ENCODE measurements at regions not wholly inside any gene's neighbourhood (a gene's known extent, or its start where the extent isn't known, plus 50 kb on each side); places are given as distances from the start of the nearest gene placed in this dataset.

GRCh38 chr14:76974365-76974764 lies 54.1 kb downstream of the IRF2BPL start:
- TF ChIP-seq, protein P1, sequence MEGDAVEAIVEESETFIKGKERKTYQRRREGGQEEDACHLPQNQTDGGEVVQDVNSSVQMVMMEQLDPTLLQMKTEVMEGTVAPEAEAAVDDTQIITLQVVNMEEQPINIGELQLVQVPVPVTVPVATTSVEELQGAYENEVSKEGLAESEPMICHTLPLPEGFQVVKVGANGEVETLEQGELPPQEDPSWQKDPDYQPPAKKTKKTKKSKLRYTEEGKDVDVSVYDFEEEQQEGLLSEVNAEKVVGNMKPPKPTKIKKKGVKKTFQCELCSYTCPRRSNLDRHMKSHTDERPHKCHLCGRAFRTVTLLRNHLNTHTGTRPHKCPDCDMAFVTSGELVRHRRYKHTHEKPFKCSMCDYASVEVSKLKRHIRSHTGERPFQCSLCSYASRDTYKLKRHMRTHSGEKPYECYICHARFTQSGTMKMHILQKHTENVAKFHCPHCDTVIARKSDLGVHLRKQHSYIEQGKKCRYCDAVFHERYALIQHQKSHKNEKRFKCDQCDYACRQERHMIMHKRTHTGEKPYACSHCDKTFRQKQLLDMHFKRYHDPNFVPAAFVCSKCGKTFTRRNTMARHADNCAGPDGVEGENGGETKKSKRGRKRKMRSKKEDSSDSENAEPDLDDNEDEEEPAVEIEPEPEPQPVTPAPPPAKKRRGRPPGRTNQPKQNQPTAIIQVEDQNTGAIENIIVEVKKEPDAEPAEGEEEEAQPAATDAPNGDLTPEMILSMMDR (conservative IDR thresholded peaks at IDR 0.05; ENCODE audit: low read depth in 2 of 2), result no peak
- TF ChIP-seq ETS1 (IDR thresholded peaks at IDR 0.05) (no peak), POLR2AphosphoS5 (IDR thresholded peaks at IDR 0.05; ENCODE audit: low read depth) (no peak), CREB1 (CRISPR knock-in tag; IDR thresholded peaks at IDR 0.05; ENCODE audit: low read depth) (no peak), JUNB (IDR thresholded peaks at IDR 0.05; ENCODE audit: unreplicated experiment) (no peak), STAT1 (IDR thresholded peaks at IDR 0.05; ENCODE audit: unreplicated experiment) (no peak)
